Esophagus muscularis mucosa (tissue), 4 donors: ENCODE measurements at regions not wholly inside any gene's neighbourhood (a gene's known extent, or its start where the extent isn't known, plus 50 kb on each side); places are given as distances from the start of the nearest gene placed in this dataset.
"Not testable (repeated sequence)": the region's sequence is repeated elsewhere in the genome, so short reads cannot be mapped to it uniquely, and the experiment has no call there.

Source experiments
- DNase-seq: peaks from one replicate; pipeline ENCODE4 v3.0.0-alpha.2; 2017; ENCODE audit errors: extremely low spot score
- H3K27ac ChIP-seq, 4 donors: fragments of 200-600 bp; sonication (generic); replicated peaks in 1 of 4; 1 replicate in 3 of 4; 2 replicates in 1 of 4; pipeline ENCODE4 v1.5.1; 2016 to 2019; ENCODE audit warnings: mild to moderate bottlenecking in 1 of 4
- H3K27me3 ChIP-seq, 4 donors: fragments of 200-600 bp; sonication (generic); one replicate each; pipeline versions ENCODE4 v1.5.1 to v1.6.0; 2016 to 2019
- H3K36me3 ChIP-seq, 4 donors: fragments of 200-600 bp; sonication (generic); one replicate each; pipeline ENCODE4 v1.5.1; 2016 to 2019
- H3K4me1 ChIP-seq, 4 donors: fragments of 200-600 bp; sonication (generic); one replicate each; pipeline ENCODE4 v1.5.1; 2016 to 2019
- H3K4me3 ChIP-seq, 4 donors: fragments of 200-600 bp; sonication (generic); 1 replicate in 2 of 4; 2 replicates in 2 of 4; pipeline ENCODE4 v1.5.1; 2016 to 2019; ENCODE audit warnings: mild to moderate bottlenecking in 4 of 4, moderate library complexity in 1 of 4
- H3K9me3 ChIP-seq, 4 donors: fragments of 200-600 bp; sonication (generic); 1 replicate in 3 of 4; 2 replicates in 1 of 4; pipeline ENCODE4 v1.5.1; 2016 to 2019
- EP300 ChIP-seq: sonication (generic); formaldehyde crosslinking; IDR thresholded peaks from one replicate; pipeline ENCODE4 v1.6.1; 2017; ENCODE audit warnings: antibody characterized with exemption
- POLR2A ChIP-seq: fragments of 450-650 bp; IDR thresholded peaks from one replicate; pipeline ENCODE4 v1.6.1; 2017; ENCODE audit warnings: antibody characterized with exemption, moderate library complexity, mild to moderate bottlenecking, low read depth
- POLR2AphosphoS5 ChIP-seq, 2 donors: sonication (generic); formaldehyde crosslinking; IDR thresholded peaks; one replicate each; pipeline ENCODE4 v1.6.1; 2017; ENCODE audit warnings: antibody characterized with exemption in 2 of 2
- WGBS: methylation state at CpG from one replicate; pipeline ENCODE4 v1.1.5; 2018; 5-methylcytosine and 5-hydroxymethylcytosine counted together
- intact Hi-C: fragments of 100-400 bp; cut with DNase I; formaldehyde crosslinking; loops from one replicate; pipeline ENCODE4 v1.15.1; 2023
- TF ChIP-seq, protein P1 (sequence below), 3 experiments: fragments of 200-600 bp in 2 of 3; fragments of 450-650 bp in 1 of 3; sonication (generic) in 2 of 3; IDR thresholded peaks; one replicate each; pipeline ENCODE4 v1.5.1; 2017 to 2019; ENCODE audit warnings: antibody characterized with exemption in 3 of 3, mild to moderate bottlenecking in 2 of 3, moderate library complexity in 1 of 3

DNA sequence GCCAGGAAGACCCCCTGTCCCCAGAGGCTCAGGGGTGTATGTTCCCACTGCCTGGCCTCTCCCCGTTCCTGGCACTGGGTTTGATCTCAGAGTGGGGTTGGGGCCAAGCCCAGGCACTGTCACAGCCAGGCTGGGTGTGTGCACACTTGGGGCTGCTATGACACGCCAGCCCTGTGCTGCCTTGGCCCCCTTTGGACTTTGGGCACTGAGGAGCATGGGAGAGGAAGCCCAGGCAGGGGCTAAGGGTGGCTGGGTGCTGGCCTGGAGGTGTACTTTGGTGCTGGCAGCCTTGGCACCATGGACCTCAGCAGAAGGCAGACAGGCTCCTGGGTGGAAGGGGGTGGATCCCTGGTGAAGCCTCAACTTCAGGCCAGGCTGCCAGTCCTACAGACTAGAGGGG is 223.6 kb upstream of the ISL1 start:
- WGBS = no CpG with 5 or more reads among the region's 2 CpGs
- TF ChIP-seq, protein P1, sequence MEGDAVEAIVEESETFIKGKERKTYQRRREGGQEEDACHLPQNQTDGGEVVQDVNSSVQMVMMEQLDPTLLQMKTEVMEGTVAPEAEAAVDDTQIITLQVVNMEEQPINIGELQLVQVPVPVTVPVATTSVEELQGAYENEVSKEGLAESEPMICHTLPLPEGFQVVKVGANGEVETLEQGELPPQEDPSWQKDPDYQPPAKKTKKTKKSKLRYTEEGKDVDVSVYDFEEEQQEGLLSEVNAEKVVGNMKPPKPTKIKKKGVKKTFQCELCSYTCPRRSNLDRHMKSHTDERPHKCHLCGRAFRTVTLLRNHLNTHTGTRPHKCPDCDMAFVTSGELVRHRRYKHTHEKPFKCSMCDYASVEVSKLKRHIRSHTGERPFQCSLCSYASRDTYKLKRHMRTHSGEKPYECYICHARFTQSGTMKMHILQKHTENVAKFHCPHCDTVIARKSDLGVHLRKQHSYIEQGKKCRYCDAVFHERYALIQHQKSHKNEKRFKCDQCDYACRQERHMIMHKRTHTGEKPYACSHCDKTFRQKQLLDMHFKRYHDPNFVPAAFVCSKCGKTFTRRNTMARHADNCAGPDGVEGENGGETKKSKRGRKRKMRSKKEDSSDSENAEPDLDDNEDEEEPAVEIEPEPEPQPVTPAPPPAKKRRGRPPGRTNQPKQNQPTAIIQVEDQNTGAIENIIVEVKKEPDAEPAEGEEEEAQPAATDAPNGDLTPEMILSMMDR (IDR thresholded peaks at IDR 0.05) = no peak
- no peak for TF ChIP-seq POLR2A
- TF ChIP-seq EP300 = no peak
- TF ChIP-seq POLR2AphosphoS5 (IDR thresholded peaks at IDR 0.05) = no peak
- DNase-seq = no peak
- H3K27me3 ChIP-seq = peaks cover 0 to 3% (median 0%) of the 10 kb centered on the region in 4 donors
- no peak overlapping the region for H3K4me3 ChIP-seq
- no peaks in the 10 kb centered on the region for H3K4me1 ChIP-seq
- H3K9me3 ChIP-seq = peaks cover 0 to 18% (median 16%) of the 10 kb centered on the region in 4 donors
- H3K36me3 ChIP-seq = no peaks in the 10 kb centered on the region
- intact Hi-C loops = no loop called here
- H3K27ac ChIP-seq = no peak overlapping the region

DNA sequence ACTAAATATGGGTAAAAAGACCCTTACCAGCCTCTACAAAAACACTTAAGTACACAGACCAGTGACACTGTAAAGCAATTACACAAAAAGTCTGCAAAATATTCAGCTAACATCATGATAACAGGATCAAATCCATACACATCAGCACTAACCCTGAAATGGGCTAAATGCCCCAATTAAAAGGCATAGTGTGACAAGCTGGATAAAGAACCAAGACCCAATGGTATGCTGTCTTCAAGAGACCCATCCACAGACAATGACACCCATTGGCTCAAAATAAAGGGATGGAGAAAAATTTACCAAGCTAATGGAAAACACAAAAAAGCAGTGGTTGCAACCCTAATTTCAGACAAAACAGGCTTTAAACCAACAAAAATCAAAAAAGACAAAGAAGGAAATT is 221.0 kb upstream of the ISL1 start:
- Histone ChIP-seq H3K9me3 (peaks cover 0 to 18% (median 16%) of the 10 kb centered on the region in 4 donors), H3K36me3 (no peaks in the 10 kb centered on the region), H3K4me3 (no peak overlapping the region), H3K4me1 (no peaks in the 10 kb centered on the region), H3K27ac (no peak overlapping the region), H3K27me3 (peaks cover 0 to 3% (median 0%) of the 10 kb centered on the region in 4 donors)
- DNase-seq = no peak
- TF ChIP-seq, protein P1 (IDR thresholded peaks at IDR 0.05) = no peak
- TF ChIP-seq POLR2AphosphoS5 (IDR thresholded peaks at IDR 0.05) (no peak), POLR2A (no peak), EP300 (no peak)
- intact Hi-C loops = no loop called here

DNA sequence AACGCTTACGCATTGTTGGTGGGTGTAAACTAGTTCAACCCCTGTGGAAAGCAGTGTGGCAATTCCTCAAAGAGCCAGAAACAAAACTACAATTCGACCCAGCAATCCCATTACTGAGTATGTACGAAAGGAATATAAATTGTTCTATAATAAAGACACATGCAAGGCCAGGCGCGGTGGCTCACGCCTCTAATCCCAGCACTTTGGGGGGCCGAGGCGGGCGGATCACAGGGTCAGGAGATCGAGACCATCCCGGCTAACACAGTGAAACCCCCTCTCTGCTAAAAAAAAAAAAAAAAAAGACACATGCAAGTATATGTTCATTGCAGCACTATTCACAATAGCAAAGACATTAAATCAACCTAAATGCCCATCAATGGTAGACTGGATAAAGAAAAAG is 217.6 kb upstream of the ISL1 start:
- peaks cover 0 to 14% (median 10%) of the 10 kb centered on the region in 4 donors for H3K9me3 ChIP-seq
- H3K4me1 ChIP-seq, DNase-seq, H3K27ac ChIP-seq, intact Hi-C loops, H3K4me3 ChIP-seq, H3K36me3 ChIP-seq, H3K27me3 ChIP-seq: not testable (repeated sequence)
- 94% methylated on average over 12 of the region's 12 CpGs for WGBS

DNA sequence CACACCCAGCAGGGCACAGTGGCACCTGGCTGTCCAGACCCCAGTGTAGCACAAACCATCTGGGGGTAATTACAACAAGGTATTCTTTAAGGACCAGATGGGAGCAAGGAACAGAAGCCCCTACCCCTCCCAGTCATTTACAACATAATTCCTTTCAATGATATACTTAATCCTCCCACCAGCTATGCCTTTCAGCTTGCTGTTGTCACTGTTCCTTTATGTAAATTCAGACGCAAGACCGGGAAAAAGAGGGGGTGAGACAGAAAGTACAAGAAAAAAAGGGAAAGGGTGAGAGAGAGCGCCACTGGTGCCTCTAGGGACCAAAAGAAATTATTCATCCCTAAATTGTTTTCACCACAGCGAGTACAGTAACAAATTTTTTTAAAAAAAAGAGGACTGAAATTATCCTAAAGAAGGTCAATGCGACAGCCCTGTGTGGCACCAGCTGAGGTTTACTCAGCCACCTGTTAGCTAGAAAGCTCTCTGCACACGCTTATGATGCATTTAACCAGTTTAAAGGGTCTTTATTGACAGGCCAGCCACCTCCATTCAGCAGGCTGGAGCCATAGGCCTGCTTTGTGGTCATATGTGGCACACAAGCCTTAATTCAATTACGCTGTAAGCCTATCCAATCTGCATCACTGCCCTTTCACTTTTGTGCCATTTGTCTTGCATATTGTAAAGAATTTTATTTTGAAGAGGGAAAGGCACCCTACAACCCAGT is 210.2 kb upstream of the ISL1 start:
- intact Hi-C loops = no loop called here

DNA sequence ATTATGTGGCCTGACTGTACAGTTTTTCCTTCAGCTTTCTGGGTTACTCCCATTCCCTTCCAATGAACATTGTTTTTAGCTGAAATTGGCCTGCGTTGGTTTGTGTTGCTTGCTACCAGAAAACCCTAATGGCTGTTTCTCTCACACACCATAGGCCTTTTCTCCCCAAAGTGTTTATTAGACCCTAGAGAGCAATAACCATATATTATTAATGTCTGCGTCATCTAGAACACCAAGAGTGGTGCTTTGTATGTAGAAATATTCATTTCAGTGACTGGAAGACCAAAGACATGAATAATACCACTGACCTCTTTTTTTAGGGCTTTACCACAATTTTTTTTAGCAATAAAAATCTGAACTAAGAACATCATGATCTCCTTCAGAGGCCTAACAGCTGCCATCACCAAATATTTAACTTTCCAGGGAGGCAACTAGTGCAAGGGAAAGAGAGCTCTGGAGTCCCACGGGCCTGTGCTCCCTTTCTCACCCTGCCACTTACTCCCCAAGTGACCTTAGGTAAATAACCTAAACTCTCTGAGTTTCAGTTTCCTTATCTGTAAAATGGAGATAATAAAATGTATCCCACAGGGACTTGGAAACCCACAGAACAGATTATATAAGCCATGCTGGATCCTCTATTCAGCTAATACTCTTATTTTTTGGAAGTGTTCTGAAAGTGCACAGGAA is 201.9 kb upstream of the ISL1 start:
- no peak overlapping the region for H3K4me3 ChIP-seq
- no peaks in the 10 kb centered on the region for H3K36me3 ChIP-seq
- no peaks in the 10 kb centered on the region for H3K27me3 ChIP-seq
- TF ChIP-seq EP300 (no peak), POLR2A (no peak), POLR2AphosphoS5 (IDR thresholded peaks at IDR 0.05) (no peak)
- TF ChIP-seq, protein P1 (IDR thresholded peaks at IDR 0.05) = no peak
- WGBS = 62% methylated on average over 3 of the region's 3 CpGs
- intact Hi-C loops = no loop called here
- H3K4me1 ChIP-seq = no peaks in the 10 kb centered on the region
- DNase-seq = no peak
- no peaks in the 10 kb centered on the region for H3K9me3 ChIP-seq
- H3K27ac ChIP-seq = no peak overlapping the region

More for the DNA sequence above, 210.2 kb upstream of the ISL1 start:
- TF ChIP-seq POLR2AphosphoS5 (IDR thresholded peaks at IDR 0.05) (no peak), POLR2A (no peak), EP300 (no peak)
- TF ChIP-seq, protein P1 (IDR thresholded peaks at IDR 0.05) = no peak
- no peaks in the 10 kb centered on the region for H3K36me3 ChIP-seq
- WGBS = 47% methylated on average over 7 of the region's 7 CpGs
- no peaks in the 10 kb centered on the region for H3K4me1 ChIP-seq
- DNase-seq = no peak
- H3K27me3 ChIP-seq = no peaks in the 10 kb centered on the region
- H3K4me3 ChIP-seq = no peak overlapping the region
- H3K27ac ChIP-seq = no peak overlapping the region
- no peaks in the 10 kb centered on the region for H3K9me3 ChIP-seq
